ENCODE measurements at regions not wholly inside any gene's neighbourhood (a gene's known extent, or its start where the extent isn't known, plus 50 kb on each side); places are given as distances from the start of the nearest gene placed in this dataset.

GRCh38 chr9:80881940-80882339 is 807.4 kb downstream of the TLE1 start:
- TF ChIP-seq CTCF (IDR thresholded peaks at IDR 0.05; ENCODE audit: low read depth, low read length) (no peak), POLR2A (IDR thresholded peaks at IDR 0.05; ENCODE audit: extremely low read depth, insufficient read length) (no peak), MYC (IDR thresholded peaks at IDR 0.05; ENCODE audit: low read depth, low read length) (no peak), MAX (IDR thresholded peaks at IDR 0.05; ENCODE audit: low read depth, low read length) (no peak)
